SK-N-MC (cell line): ENCODE measurements at regions not wholly inside any gene's neighbourhood (a gene's known extent, or its start where the extent isn't known, plus 50 kb on each side); places are given as distances from the start of the nearest gene placed in this dataset.

Experiments
- EZH2 ChIP-seq: fragments of 200-600 bp; sonication (generic); IDR thresholded peaks from one replicate; pipeline ENCODE4 v1.6.1; 2017; ENCODE audit warnings: antibody characterized with exemption
- POLR2AphosphoS5 ChIP-seq: IDR thresholded peaks from 2 replicates; pipeline ENCODE4 v1.6.1; 2012; ENCODE audit warnings: mild to moderate bottlenecking, low read depth, low read length, borderline replicate concordance

DNA sequence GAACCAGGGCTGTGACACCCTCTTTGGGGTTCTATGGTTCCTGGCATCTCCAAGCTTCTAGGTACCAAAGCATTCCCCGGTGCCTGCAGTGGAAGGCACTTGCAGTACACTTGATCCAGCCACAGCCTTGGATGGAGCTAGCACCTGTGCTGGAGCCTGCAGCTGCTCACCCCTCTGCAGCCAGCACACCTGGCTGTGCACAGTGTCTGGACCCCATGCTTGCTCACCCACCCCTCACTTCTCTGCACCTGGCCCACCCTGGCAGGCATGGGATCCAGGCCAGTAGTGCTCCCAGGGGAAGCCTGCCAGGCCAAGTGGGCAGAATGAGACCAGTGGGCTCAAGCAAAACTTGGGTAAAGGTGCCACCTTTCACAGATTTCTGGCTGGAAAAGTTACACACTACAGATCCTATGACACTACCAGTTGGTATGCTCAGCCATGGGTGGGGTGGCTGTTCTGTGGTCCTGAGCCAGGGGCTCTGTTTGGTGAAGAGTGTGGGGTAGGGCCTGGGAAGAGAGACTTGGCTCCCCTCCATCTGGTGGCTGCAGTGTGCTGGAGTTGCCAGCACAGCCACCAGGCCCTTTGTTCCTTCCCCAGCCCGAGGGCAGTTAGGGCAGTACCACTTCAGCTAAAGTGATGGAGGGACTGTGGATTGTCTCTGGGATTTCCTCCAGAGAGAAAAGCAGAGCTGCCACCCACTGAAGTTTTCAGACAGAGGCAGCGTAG, 157.8 kb upstream of the LRRC7 start:
- TF ChIP-seq EZH2 (no peak), POLR2AphosphoS5 (no peak)
